ENCODE measurements at regions not wholly inside any gene's neighbourhood (a gene's known extent, or its start where the extent isn't known, plus 50 kb on each side); places are given as distances from the start of the nearest gene placed in this dataset.
"Not testable (repeated sequence)": the region's sequence is repeated elsewhere in the genome, so short reads cannot be mapped to it uniquely, and the experiment has no call there.

DNA sequence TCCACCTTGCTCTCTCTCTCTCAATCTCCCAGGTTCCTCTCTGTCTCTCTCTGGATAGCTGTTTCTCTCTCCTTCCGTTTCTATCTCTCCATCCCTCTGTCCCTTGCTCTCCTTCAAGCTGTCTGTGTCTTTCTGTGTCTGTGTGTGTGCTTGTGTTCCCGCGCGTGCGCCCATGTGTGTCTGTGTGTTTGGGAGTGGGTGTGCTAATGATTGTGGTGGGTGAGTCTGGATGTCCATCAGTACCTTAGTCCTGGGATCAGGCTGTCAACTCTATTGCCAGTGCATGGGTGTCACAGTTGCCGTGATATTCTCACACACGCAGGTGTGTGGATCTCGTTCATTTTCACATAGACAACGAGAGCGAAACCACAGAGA, 1380.6 kb upstream of the DEFB115 start:
- Histone ChIP-seq H3K27ac (ENCODE audit: insufficient read length, low read depth, low read length) (no peak overlapping the region), H3K27me3 (ENCODE audit: insufficient read depth, low read length) (no peaks in the 10 kb centered on the region), H2BK120ac (ENCODE audit: low read depth, low read length, poor library complexity, severe bottlenecking) (no peak overlapping the region), H3T11ph (ENCODE audit: low read length) (no peak overlapping the region), H3K9me3 (ENCODE audit: control insufficient read depth, low read depth, low read length) (peaks cover 68% of the 10 kb centered on the region), H3K4me2 (ENCODE audit: insufficient read depth, insufficient read length, low read length) (no peak overlapping the region), H3K56ac (ENCODE audit: insufficient read length, low read depth, low read length) (no peak overlapping the region), H3K4ac (ENCODE audit: low read depth, low read length) (no peak overlapping the region), H4K5ac (ENCODE audit: insufficient read length, low read depth, low read length) (no peak overlapping the region), H3K18ac (ENCODE audit: insufficient read length, low read depth, low read length) (no peak overlapping the region), H2BK5ac (ENCODE audit: insufficient read length, low read length) (no peak overlapping the region), H4K91ac (ENCODE audit: insufficient read length, low read depth, low read length) (no peak overlapping the region), H3K9ac (ENCODE audit: extremely low read depth, insufficient read length, low read length) (no peak overlapping the region), H3K23ac (ENCODE audit: insufficient read length, low read depth, low read length) (no peak overlapping the region), H2BK20ac (ENCODE audit: low read depth, low read length, poor library complexity, severe bottlenecking) (no peak overlapping the region), H4K8ac (replicated peaks; ENCODE audit: insufficient read length, low read depth, low read length) (no peak overlapping the region), H3K79me2 (ENCODE audit: insufficient read depth, low read length) (no peaks in the 10 kb centered on the region), H2BK15ac (ENCODE audit: low read depth, low read length) (no peak overlapping the region), H4K20me1 (ENCODE audit: control insufficient read depth, insufficient read depth, insufficient read length) (no peaks in the 10 kb centered on the region), H3K14ac (ENCODE audit: insufficient read depth, low read length) (no peak overlapping the region), H2AFZ (ENCODE audit: low read length) (no peak overlapping the region), H2AK5ac (ENCODE audit: insufficient read length, low read length) (no peak overlapping the region), H3K4me1 (ENCODE audit: insufficient read depth, low read length) (no peaks in the 10 kb centered on the region), H3K23me2 (ENCODE audit: insufficient read length, low read depth, low read length, poor library complexity, severe bottlenecking) (no peaks in the 10 kb centered on the region), H2BK12ac (ENCODE audit: insufficient read length, low read depth, low read length) (no peak overlapping the region), H3K79me1 (ENCODE audit: insufficient read depth, low read depth, low read length, poor library complexity, severe bottlenecking) (no peaks in the 10 kb centered on the region)
- WGBS (ENCODE audit: extremely low coverage, insufficient read length, low lambda C conversion rate) = no CpG with 5 or more reads among the region's 10 CpGs
- Mint-ChIP-seq H3K27ac (no peak overlapping the region), H3K9me3 (peaks cover 94% of the 10 kb centered on the region in 2 experiments), H3K4me1 (no peaks in the 10 kb centered on the region), H3K27me3 (ENCODE audit: low read depth) (peaks cover 17% of the 10 kb centered on the region), H3K36me3 (ENCODE audit: insufficient read depth in 1 of 3, low read depth in 3 of 3) (peaks cover 30 to 64% (median 43%) of the 10 kb centered on the region in 3 experiments), H3K4me3 (no peak overlapping the region)
- no peak for DNase-seq
- TF ChIP-seq, protein P1, sequence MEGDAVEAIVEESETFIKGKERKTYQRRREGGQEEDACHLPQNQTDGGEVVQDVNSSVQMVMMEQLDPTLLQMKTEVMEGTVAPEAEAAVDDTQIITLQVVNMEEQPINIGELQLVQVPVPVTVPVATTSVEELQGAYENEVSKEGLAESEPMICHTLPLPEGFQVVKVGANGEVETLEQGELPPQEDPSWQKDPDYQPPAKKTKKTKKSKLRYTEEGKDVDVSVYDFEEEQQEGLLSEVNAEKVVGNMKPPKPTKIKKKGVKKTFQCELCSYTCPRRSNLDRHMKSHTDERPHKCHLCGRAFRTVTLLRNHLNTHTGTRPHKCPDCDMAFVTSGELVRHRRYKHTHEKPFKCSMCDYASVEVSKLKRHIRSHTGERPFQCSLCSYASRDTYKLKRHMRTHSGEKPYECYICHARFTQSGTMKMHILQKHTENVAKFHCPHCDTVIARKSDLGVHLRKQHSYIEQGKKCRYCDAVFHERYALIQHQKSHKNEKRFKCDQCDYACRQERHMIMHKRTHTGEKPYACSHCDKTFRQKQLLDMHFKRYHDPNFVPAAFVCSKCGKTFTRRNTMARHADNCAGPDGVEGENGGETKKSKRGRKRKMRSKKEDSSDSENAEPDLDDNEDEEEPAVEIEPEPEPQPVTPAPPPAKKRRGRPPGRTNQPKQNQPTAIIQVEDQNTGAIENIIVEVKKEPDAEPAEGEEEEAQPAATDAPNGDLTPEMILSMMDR (conservative IDR thresholded peaks at IDR 0.05) = no peak

DNA sequence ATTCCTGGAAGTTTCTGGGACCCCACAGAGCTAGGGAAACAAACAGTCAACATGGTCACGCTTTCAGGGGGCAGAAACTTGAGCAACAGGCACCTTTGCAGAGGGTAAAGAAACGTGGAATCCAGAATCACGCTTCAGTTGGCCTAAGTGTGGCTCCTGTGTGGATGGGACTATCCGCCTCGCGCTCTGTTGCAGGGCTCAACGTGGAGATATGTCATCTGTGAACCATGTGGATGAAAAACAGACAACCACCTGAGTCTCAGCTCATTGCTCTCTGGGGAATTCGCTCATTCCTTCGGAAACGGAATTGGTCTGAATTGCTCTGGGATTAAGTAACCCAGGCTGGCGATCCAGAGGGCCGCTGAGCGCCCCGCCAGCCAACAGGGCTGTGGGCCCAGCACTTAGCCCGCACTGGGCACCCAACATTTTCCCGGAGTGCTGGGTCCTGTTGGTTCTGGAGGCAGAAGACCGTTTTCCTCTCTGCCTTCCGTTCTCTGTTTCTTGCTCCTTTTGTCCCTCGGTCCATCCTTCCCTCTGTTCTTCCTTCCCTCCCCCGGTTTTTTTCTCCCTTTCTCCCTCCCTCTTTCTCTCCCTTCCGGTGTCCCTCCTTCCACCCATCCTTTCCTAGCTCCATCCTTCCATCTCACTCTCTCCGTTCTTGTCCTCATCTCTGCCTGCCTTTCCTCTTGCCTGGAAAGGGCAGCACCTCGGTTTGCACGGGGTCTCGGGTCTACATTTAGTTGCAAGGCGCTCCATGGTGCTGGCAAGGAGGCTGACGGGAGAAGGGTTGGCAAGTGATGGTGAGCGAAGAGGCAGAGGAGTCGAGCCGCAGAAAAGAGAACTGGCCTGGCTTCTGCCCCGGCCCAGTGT, 1379.8 kb upstream of the DEFB115 start:
- not testable (repeated sequence) for H3K14ac ChIP-seq (ENCODE audit: insufficient read depth, low read length); H2BK120ac ChIP-seq (ENCODE audit: low read depth, low read length, poor library complexity, severe bottlenecking); H2BK20ac ChIP-seq (ENCODE audit: low read depth, low read length, poor library complexity, severe bottlenecking); H2BK5ac ChIP-seq (ENCODE audit: insufficient read length, low read length); H2BK15ac ChIP-seq (ENCODE audit: low read depth, low read length); H3K27ac ChIP-seq (ENCODE audit: insufficient read length, low read depth, low read length); DNase-seq; H3K23ac ChIP-seq (ENCODE audit: insufficient read length, low read depth, low read length); H4K91ac ChIP-seq (ENCODE audit: insufficient read length, low read depth, low read length); H3K4me2 ChIP-seq (ENCODE audit: insufficient read depth, insufficient read length, low read length); H3K4ac ChIP-seq (ENCODE audit: low read depth, low read length); H2BK12ac ChIP-seq (ENCODE audit: insufficient read length, low read depth, low read length); H3K79me1 ChIP-seq (ENCODE audit: insufficient read depth, low read depth, low read length, poor library complexity, severe bottlenecking); H3K4me1 Mint-ChIP-seq; H3K9ac ChIP-seq (ENCODE audit: extremely low read depth, insufficient read length, low read length); H4K20me1 ChIP-seq (ENCODE audit: control insufficient read depth, insufficient read depth, insufficient read length); H3K56ac ChIP-seq (ENCODE audit: insufficient read length, low read depth, low read length); H3K23me2 ChIP-seq (ENCODE audit: insufficient read length, low read depth, low read length, poor library complexity, severe bottlenecking); H4K5ac ChIP-seq (ENCODE audit: insufficient read length, low read depth, low read length); H2AFZ ChIP-seq (ENCODE audit: low read length); H3K27me3 ChIP-seq (ENCODE audit: insufficient read depth, low read length); H3K4me1 ChIP-seq (ENCODE audit: insufficient read depth, low read length); H3K27ac Mint-ChIP-seq; H3T11ph ChIP-seq (ENCODE audit: low read length); H3K79me2 ChIP-seq (ENCODE audit: insufficient read depth, low read length); H3K18ac ChIP-seq (ENCODE audit: insufficient read length, low read depth, low read length); H2AK5ac ChIP-seq (ENCODE audit: insufficient read length, low read length); H4K8ac ChIP-seq (replicated peaks; ENCODE audit: insufficient read length, low read depth, low read length)
- peak overlapping the region in 1 of 2 experiments; percentile 2; a peak in 1 of 5 replicates for H3K4me3 Mint-ChIP-seq
- no CpG with 5 or more reads among the region's 31 CpGs for WGBS (ENCODE audit: extremely low coverage, insufficient read length, low lambda C conversion rate)
- H3K9me3 Mint-ChIP-seq = peaks cover 94% of the 10 kb centered on the region in 2 experiments
- peaks cover 20% of the 10 kb centered on the region for H3K27me3 Mint-ChIP-seq (ENCODE audit: low read depth)
- peaks cover 35 to 64% (median 46%) of the 10 kb centered on the region in 3 experiments for H3K36me3 Mint-ChIP-seq (ENCODE audit: insufficient read depth in 1 of 3, low read depth in 3 of 3)
- peaks cover 75% of the 10 kb centered on the region for H3K9me3 ChIP-seq (ENCODE audit: control insufficient read depth, low read depth, low read length)

All from H9 (cell line).